T47D (cell line): ENCODE measurements at regions not wholly inside any gene's neighbourhood (a gene's known extent, or its start where the extent isn't known, plus 50 kb on each side); places are given as distances from the start of the nearest gene placed in this dataset.

Experiments used
- DNase-seq, 2 experiments: peaks; one replicate each; pipeline versions ENCODE4 v3.0.0 to v3.0.0-alpha.2; 2011 to 2012; ENCODE audit warnings: low read depth in 1 of 2, low spot score in 1 of 2
- JUND ChIP-seq: IDR thresholded peaks from 2 replicates; pipeline ENCODE4 v1.6.1; 2012; ENCODE audit warnings: low read depth
- in situ Hi-C: cut with HindIII; loops from 2 replicates; pipeline ENCODE4 v1.10.0; 2016; ENCODE audit warnings: low sequenced_read_pairs, low pct_unique_long_range_greater_than_20kb

- no peak for TF ChIP-seq JUND
- in situ Hi-C loops, result no loop called here
- no peak for DNase-seq
Observed at GRCh38 chr6:103175056-103175455, 1684.7 kb downstream of the HACE1 start.

GRCh38 chr6:103167345-103168071, 1692.2 kb downstream of the HACE1 start:
- DNase-seq, result no peak
- TF ChIP-seq JUND, result no peak
- in situ Hi-C loops, result no loop called here

GRCh38 chr6:103154779-103155572, 1704.7 kb downstream of the HACE1 start:
- in situ Hi-C loops, result no loop called here
- no peak for TF ChIP-seq JUND
- DNase-seq, result no peak

- no peak for TF ChIP-seq JUND
- DNase-seq, result no peak
- in situ Hi-C loops, result no loop called here
Observed at GRCh38 chr6:103153016-103153415, 1706.7 kb downstream of the HACE1 start.

GRCh38 chr6:103142902-103143301, 1716.8 kb downstream of the HACE1 start:
- no peak for TF ChIP-seq JUND
- DNase-seq, result no peak
- in situ Hi-C loops, result no loop called here

- no peak for DNase-seq
- in situ Hi-C loops, result no loop called here
- TF ChIP-seq JUND, result no peak
Observed at GRCh38 chr6:103140308-103141027, 1719.3 kb downstream of the HACE1 start.

GRCh38 chr6:103139377-103139776, 1720.3 kb downstream of the HACE1 start:
- in situ Hi-C loops, result no loop called here
- DNase-seq, result no peak
- no peak for TF ChIP-seq JUND

- no peak for DNase-seq
- in situ Hi-C loops, result no loop called here
- no peak for TF ChIP-seq JUND
Observed at GRCh38 chr6:103124471-103124870, 1731.0 kb downstream of the GRIK2 start.

- DNase-seq, result peak; percentile 20 to 79
- no peak for TF ChIP-seq JUND
- in situ Hi-C loops, result no loop called here
Observed at GRCh38 chr6:103122766-103123601, 1729.5 kb downstream of the GRIK2 start.

GRCh38 chr6:103119056-103119455, 1725.5 kb downstream of the GRIK2 start:
- no peak for TF ChIP-seq JUND
- DNase-seq, result no peak
- in situ Hi-C loops, result no loop called here

GRCh38 chr6:103114582-103114981, 1721.1 kb downstream of the GRIK2 start:
- TF ChIP-seq JUND, result no peak
- no peak for DNase-seq
- in situ Hi-C loops, result no loop called here

- no peak for TF ChIP-seq JUND
- DNase-seq, result no peak
- in situ Hi-C loops, result no loop called here
Observed at GRCh38 chr6:103113416-103113815, 1719.9 kb downstream of the GRIK2 start.
